Mammary epithelial cell (primary cell): ENCODE measurements at regions not wholly inside any gene's neighbourhood (a gene's known extent, or its start where the extent isn't known, plus 50 kb on each side); places are given as distances from the start of the nearest gene placed in this dataset.

ENCODE experiments used
- CTCF ChIP-seq, 2 donors: IDR thresholded peaks in 1 of 2; conservative IDR thresholded peaks in 1 of 2; 2 replicates each; pipeline ENCODE4 v1.5.1; 2011 to 2012; ENCODE audit warnings: inconsistent platforms in 2 of 2, low read length in 2 of 2, mild to moderate bottlenecking in 2 of 2, control low read depth in 1 of 2, low read depth in 1 of 2; ENCODE audit not compliant: insufficient read depth in 1 of 2; ENCODE audit errors: extremely low read depth in 1 of 2
- EZH2 ChIP-seq: IDR thresholded peaks from 2 replicates; pipeline ENCODE4 v1.6.1; 2012; ENCODE audit warnings: low read length, inconsistent platforms, borderline replicate concordance

GRCh38 chr11:25415793-25416192, 916.1 kb upstream of the ANO3 start:
- TF ChIP-seq CTCF (conservative IDR thresholded peaks at IDR 0.05 in 1 of 2, IDR thresholded peaks at IDR 0.05 in 1 of 2; ENCODE audit: extremely low read depth in 1 of 2, insufficient read depth in 1 of 2, low read depth in 1 of 2, low read length in 2 of 2) (no peak), EZH2 (no peak)
